ENCODE measurements at regions not wholly inside any gene's neighbourhood (a gene's known extent, or its start where the extent isn't known, plus 50 kb on each side); places are given as distances from the start of the nearest gene placed in this dataset.
A peak's percentile ranks its signal among the peaks of the same experiment; 100 is the strongest.
"Not testable (repeated sequence)": the region's sequence is repeated elsewhere in the genome, so short reads cannot be mapped to it uniquely, and the experiment has no call there.

DNA sequence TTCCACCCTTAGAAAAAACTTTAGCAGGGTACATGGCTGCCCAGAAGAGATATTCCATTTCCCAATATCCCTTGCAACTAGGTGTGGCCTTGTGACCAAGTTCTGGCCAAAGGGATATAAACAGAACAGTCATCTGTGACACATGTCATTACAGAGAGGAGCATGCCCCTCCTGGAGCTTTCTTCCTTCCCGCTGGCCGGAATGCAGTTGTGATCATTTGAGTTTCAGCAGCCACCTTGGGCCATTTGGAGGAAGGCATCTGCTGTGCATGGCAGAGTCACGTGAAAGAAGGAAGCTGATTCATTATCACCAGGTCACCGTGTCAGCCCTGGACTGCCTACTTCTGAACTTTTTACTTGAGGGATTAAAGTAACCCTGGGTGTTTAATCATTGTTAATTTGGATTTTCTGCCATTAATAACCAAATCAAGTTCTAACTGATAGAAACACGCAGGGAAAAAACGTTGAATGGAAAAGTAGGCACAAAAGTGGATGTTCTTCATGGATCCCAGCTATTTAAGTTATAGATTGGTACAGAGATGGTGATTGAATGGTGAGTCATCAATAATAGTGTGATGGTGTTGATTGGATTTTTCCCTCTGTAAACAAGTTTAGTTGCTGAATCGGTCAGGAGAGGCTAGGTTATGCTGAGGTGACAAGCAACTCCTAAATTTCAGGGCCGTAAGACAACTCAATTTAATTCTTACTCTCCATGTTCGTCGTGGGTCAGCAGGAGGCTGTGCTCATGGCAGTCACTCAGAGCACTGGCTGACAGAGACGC is 80.7 kb upstream of the CCDC167 start:
- DNase-seq (ENCODE audit: low read depth) = no peak

DNA sequence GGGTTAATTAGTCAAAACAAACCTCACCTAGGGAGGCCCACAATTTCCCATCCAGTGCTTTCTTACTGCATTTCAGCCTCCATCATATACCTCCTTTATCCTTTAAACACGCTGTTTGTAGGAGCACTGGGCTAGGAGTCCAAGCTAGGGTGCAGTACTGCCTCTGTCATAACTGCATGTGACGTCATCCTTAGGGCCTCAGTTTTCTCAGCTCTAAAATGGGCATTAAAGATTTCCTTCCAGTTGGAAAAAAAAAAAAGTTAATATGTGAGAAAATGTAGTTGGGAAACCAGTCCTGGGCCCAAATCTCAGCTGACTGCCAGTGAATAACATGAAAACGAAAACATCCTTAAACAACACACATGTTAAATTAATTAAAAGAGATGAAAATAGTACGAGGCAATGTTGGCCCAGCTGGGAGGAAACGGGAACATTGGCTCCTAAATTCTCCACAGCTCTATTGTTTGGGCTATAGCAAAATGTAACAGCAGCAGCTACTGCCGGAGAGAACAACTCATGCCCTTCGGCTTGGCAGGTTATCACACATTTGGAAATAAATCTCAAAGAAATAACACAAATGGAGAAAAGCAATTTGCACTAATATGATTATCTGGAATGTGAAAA is 79.9 kb upstream of the CCDC167 start:
- DNase-seq (ENCODE audit: low read depth) = no peak

DNA sequence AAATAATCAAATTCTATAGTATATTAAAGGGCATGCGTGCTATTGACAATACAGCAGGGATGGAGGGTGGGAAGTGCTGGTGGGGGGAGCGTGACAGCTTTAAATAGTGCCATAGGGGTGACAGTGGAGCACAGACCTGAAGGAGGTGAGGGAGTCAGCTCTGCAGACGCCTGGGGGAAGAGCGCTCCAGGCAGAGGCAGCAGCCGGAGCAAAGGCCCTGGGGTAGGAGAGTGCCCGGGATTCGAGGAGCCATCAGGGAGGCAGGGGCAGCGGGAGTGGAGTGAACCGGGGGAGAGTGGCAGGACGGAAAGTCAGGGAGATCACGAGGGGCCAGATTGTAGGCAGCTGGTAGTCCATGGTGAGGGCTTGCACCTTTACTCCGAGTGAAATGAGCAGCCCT is 78.4 kb upstream of the CCDC167 start:
- no peak for DNase-seq (ENCODE audit: low read depth)

- DNase-seq (ENCODE audit: low read depth) = peak; percentile 49
Observed at GRCh38 chr6:37576336-37576737, 76.6 kb upstream of the CCDC167 start.

- DNase-seq (ENCODE audit: low read depth) = no peak
Observed at GRCh38 chr6:37575221-37575620, 75.5 kb upstream of the CCDC167 start.

- DNase-seq (ENCODE audit: low read depth) = no peak
Observed at GRCh38 chr6:37572334-37572733, 72.6 kb upstream of the CCDC167 start.

DNA sequence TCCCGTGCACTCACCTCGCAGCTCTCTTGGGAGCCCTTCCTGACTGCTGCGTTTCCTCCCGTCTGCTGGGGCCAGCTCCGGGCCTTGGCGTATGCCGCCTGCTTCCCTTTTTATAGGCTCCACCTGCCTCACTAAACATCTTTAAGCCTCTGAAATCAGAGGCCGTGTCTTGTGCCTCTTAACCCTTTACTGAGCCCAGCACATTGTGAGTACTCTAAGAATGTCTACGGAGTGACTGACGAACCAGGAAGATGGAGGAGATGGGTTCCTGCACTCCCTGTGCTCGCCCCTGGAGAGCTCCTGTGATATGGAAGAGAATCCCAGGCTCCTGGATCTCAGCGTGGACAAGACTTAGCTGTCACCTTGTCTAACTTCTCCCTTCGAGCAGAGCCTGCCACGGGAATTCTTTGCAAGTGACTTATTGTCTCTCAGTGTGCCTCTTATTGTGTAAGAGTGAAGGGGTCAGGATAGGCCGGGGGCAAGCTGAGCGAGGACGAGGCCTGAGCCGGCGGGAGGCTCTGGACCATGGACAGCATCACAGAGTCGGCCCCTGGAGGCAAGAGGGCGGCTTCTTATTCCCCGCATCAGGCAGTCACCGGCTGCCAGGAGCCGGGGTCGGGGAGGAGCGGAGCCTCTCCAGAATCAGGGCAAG is 70.9 kb upstream of the CCDC167 start:
- no peak for DNase-seq (ENCODE audit: low read depth)

- DNase-seq (ENCODE audit: low read depth) = no peak
Observed at GRCh38 chr6:37569743-37570481, 70.2 kb upstream of the CCDC167 start.

- DNase-seq (ENCODE audit: low read depth) = no peak
Observed at GRCh38 chr6:37569317-37569716, 69.6 kb upstream of the CCDC167 start.

- DNase-seq (ENCODE audit: low read depth) = no peak
Observed at GRCh38 chr6:37566950-37567349, 67.3 kb upstream of the CCDC167 start.

DNA sequence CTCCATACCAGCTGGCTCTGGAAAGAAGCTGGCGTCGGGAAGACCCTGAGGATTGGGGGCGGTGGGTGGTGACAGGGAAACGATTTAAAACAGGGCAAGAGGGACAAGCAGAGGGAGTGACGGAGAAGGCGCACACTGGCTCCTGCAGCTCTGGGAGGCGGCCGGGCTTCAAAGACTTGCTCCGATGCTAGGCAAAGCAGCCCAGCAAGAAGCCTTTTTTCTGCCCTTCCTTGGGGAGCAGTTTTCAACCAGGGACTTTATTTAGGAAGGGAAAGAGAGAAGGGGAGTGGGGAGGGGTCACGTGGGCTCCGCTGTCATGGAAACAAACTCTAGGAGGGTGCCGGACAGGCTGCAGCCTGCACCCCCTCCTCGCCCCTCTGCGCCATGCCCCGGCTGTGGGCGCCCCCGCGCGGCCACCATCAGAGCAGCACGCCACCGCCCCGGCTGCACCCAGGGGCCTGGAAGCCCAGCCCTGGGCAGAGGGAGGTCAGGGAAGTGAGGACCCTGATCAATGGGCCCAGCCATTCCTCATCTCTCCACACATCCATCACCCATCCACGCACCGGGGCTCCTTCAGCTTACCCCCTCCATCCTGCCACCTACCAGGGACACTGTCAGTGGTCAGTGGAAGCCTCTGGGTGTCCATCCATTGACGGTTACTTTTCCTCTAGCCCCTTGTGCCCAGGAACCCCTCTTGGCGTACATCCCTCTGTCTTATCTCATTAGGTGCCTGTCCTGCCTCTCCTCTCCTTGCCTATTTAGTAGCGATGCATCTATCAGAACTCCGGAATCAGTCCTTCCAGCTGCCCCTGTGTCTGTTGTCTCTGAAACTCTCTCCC is 66.6 kb upstream of the CCDC167 start:
- DNase-seq (ENCODE audit: low read depth) = no peak

DNA sequence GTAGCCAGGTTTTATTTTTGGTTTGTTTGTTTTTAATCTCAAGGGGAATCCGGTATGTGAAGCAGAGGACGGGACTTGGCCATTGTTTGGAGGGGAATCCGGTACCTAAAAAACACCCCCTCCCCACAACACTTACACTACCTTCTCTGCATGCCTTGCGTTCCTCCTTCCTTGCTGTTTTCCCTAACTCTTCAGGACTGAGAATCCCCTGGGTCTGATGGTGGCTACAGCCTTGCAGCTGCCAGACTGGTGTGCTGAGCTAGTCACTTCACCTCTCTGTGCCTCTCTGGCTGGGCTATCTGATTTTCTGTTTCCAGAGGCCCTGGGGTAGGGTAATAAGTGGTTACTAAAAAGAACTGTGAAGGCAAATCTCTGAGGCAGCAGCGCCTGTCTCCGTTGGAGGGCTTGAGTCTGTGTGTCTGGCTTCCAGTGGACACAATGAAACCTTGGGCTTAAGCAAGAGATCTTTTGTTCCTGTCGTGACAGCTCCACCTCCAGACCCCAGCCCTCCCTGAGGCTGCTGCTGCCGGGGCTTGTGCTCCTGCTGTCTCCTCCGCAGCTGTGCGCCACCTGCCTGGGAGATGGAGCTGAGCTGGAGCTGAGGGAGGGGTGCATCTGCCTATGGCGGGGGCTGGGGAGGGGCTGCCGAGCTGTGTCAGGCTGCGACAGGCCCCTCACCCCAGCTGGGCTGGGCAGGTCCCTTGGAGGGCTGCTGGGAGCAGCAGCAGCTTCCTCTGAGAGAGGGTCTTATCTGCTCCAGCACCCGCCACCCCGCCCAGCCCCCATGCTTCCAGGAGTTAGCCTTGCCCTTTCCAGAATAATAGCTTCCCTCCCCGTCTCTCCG is 65.8 kb upstream of the CCDC167 start:
- DNase-seq (ENCODE audit: low read depth) = no peak

- not testable (repeated sequence) for DNase-seq (ENCODE audit: low read depth)
Observed at GRCh38 chr6:37562926-37563288, 63.2 kb upstream of the CCDC167 start.

- no peak for DNase-seq (ENCODE audit: low read depth)
Observed at GRCh38 chr6:37561361-37561760, 61.7 kb upstream of the CCDC167 start.

GRCh38 chr6:37560737-37561103 is 61.0 kb upstream of the CCDC167 start:
- DNase-seq (ENCODE audit: low read depth) = no peak

DNA sequence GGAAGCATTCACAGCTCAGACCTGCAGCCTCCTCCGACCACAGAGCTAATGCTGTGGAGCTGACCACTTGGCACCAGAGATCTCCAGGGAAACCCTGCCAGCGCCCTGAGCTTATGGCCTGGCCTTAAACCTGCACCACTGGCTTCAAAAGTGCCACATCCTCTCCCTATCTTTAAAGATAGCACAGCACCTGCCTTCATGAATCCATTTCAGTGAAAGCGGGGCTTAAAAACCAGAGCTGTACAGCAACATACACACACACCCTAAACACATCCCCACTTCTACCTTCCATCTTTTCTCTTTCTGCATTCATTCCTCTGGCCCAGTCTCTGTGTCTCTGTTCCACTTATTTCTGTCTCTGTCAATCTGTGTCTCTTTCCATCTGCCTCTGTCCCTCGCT is 59.8 kb upstream of the CCDC167 start:
- DNase-seq (ENCODE audit: low read depth) = no peak

DNA sequence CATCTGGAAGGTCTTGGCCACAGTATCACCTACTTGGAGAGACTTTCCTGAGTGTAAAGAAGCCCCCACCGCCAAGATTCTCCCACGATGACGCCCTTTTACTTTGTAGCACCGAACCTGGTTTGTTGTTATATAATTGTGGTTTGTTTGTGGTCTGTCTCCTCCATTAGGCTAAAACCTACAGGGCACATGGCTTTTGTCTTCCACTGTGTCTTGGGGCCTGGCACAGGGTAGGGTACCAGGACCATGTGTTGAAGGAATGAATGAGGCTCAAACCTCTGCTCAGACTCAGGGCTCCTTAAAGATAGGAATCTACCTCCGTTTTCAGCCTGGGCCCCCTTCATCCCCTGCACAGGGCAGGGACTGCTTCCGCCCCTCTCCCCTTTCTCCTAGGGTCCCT is 59.4 kb upstream of the CCDC167 start:
- DNase-seq (ENCODE audit: low read depth) = no peak

GRCh38 chr6:37558646-37559045 is 59.0 kb upstream of the CCDC167 start:
- no peak for DNase-seq (ENCODE audit: low read depth)

GRCh38 chr6:37558168-37558567 is 58.5 kb upstream of the CCDC167 start:
- DNase-seq (ENCODE audit: low read depth) = no peak

DNA sequence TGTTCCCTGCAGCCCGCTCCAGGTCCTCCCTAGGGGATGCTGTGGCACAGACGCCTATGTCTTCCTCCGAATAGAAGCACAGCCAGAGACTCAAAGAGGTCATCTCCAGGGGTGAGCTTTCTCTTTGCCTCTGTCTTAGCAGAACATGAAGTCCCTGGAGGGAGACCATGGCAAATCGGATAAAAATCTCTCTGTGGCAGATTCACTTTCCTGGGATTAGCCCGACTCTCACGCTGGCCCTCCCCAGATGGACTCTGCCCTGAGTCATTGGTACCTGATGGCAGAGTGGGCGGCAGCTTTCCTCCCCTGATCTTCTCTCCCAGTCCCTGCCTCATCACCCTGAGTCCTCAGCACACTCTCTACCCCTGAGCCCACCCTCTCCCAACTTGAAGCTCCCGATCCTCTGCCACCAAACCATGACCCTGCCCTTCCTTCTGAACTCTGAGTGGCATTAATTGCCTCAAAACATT is 58.0 kb upstream of the CCDC167 start:
- no peak for DNase-seq (ENCODE audit: low read depth)
